SK-N-SH treated with all-trans-retinoic acid at 6 μM for 48 hours (cell line): ENCODE measurements at regions not wholly inside any gene's neighbourhood (a gene's known extent, or its start where the extent isn't known, plus 50 kb on each side); places are given as distances from the start of the nearest gene placed in this dataset.
"Not testable (repeated sequence)": the region's sequence is repeated elsewhere in the genome, so short reads cannot be mapped to it uniquely, and the experiment has no call there.

Experiments used
- ARNTL ChIP-seq: fragments of 450-650 bp; formaldehyde crosslinking; IDR thresholded peaks from 2 replicates; pipeline ENCODE4 v1.5.0; 2020; ENCODE audit warnings: low read depth, mild to moderate bottlenecking, moderate library complexity, borderline replicate concordance
- BACH2 ChIP-seq: fragments of 250-450 bp; sonication (Bioruptor Pico); IDR thresholded peaks from 2 replicates; pipeline ENCODE4 v1.9.0; 2021; ENCODE audit warnings: mild to moderate bottlenecking, borderline replicate concordance
- PATZ1 ChIP-seq: fragments of 250-450 bp; sonication (Bioruptor Pico); IDR thresholded peaks from 2 replicates; pipeline ENCODE4 v1.8.0; 2020; ENCODE audit warnings: mild to moderate bottlenecking, moderate library complexity, borderline replicate concordance
- SNAI2 ChIP-seq: fragments of 250-450 bp; sonication (Bioruptor Pico); IDR thresholded peaks from 2 replicates; pipeline ENCODE4 v1.5.0; 2020; ENCODE audit warnings: mild to moderate bottlenecking, moderate library complexity
- TCF4 ChIP-seq: fragments of 250-450 bp; sonication (Bioruptor Pico); IDR thresholded peaks from 2 replicates; pipeline ENCODE4 v1.8.0; 2021; ENCODE audit warnings: mild to moderate bottlenecking, moderate library complexity, borderline replicate concordance
- ZFP3 ChIP-seq: fragments of 250-450 bp; sonication (Bioruptor Pico); IDR thresholded peaks from 2 replicates; pipeline ENCODE4 v1.5.0; 2020; ENCODE audit warnings: mild to moderate bottlenecking, moderate library complexity
- ZNF565 ChIP-seq: fragments of 450-650 bp; formaldehyde crosslinking; conservative IDR thresholded peaks from 2 replicates; pipeline ENCODE4 v1.5.0; 2020; ENCODE audit warnings: low read depth, mild to moderate bottlenecking, moderate library complexity

- TF ChIP-seq PATZ1; ARNTL (CRISPR knock-in tag); BACH2 (CRISPR knock-in tag); ZNF565 (CRISPR knock-in tag); ZFP3 (CRISPR knock-in tag); TCF4 (CRISPR knock-in tag); SNAI2: not testable (repeated sequence)
Measured at GRCh38 chr9:66752324-66752923, 148.1 kb upstream of the ZNF658 start.
